Right lobe of liver (tissue), 6 donors: ENCODE measurements at regions not wholly inside any gene's neighbourhood (a gene's known extent, or its start where the extent isn't known, plus 50 kb on each side); places are given as distances from the start of the nearest gene placed in this dataset.
A peak's percentile ranks its signal among the peaks of the same experiment; 100 is the strongest.

Experiments used
- ATAC-seq, 4 donors: fragments of 200-7000 bp; cut with Tn5 transposase; one replicate each; pipeline ENCODE4 v1.9.1; 2020; ENCODE audit warnings: mild to moderate bottlenecking in 4 of 4, moderate library complexity in 4 of 4
- DNase-seq, 3 donors: peaks; one replicate each; pipeline ENCODE4 v3.0.0-alpha.2; 2020
- H3K27ac ChIP-seq, 3 donors: fragments of 200-600 bp; one replicate each; pipeline ENCODE4 v1.8.0; 2022
- H3K27me3 ChIP-seq, 2 donors: fragments of 200-600 bp; one replicate each; pipeline ENCODE4 v1.8.0; 2022
- H3K36me3 ChIP-seq, 4 donors: fragments of 200-600 bp; sonication (generic) in 1 of 4; one replicate each; pipeline versions ENCODE4 v1.5.1 to v1.8.0; 2017 to 2022; ENCODE audit warnings: control low read depth in 1 of 4
- H3K4me1 ChIP-seq, 4 donors: fragments of 200-600 bp; sonication (generic) in 1 of 4; one replicate each; pipeline versions ENCODE4 v1.5.1 to v1.8.0; 2017 to 2022; ENCODE audit warnings: control low read depth in 1 of 4
- H3K4me3 ChIP-seq, 3 donors: fragments of 200-600 bp; one replicate each; pipeline ENCODE4 v1.8.0; 2022
- H3K9me3 ChIP-seq, 4 donors: fragments of 200-600 bp; sonication (generic) in 1 of 4; one replicate each; pipeline versions ENCODE4 v1.5.1 to v1.8.0; 2017 to 2022; ENCODE audit warnings: control low read depth in 1 of 4
- CTCF ChIP-seq, 4 donors: fragments of 200-600 bp in 3 of 4; fragments of 450-650 bp in 1 of 4; IDR thresholded peaks; one replicate each; pipeline versions ENCODE4 v1.5.1 to v1.8.0; 2016 to 2022; ENCODE audit warnings: antibody characterized with exemption in 4 of 4, mild to moderate bottlenecking in 2 of 4
- POLR2A ChIP-seq: fragments of 450-650 bp; IDR thresholded peaks from one replicate; pipeline ENCODE4 v1.6.1; 2017; ENCODE audit warnings: antibody characterized with exemption, mild to moderate bottlenecking
- WGBS: methylation state at CpG from one replicate; pipeline ENCODE4 v1.1.6; 2018; ENCODE audit warnings: low coverage, low lambda C conversion rate; ENCODE audit not compliant: insufficient coverage; ENCODE audit errors: missing lambda C conversion rate; 5-methylcytosine and 5-hydroxymethylcytosine counted together
- intact Hi-C, 2 donors: fragments of 100-400 bp; cut with DNase I; formaldehyde crosslinking; loops; one replicate each; pipeline versions ENCODE4 v1.11.2 to v1.14.1; 2022
- donor health status: DM: no; HTN: yes; CAD: no.
- donor health status: DM: no; HTN: no; CAD: no.
- donor health status: DM: no; HTN: no; CAD: no.
- donor health status: DM: no; HTN: yes; CAD: no.
- donor health status: DM: no; HTN: yes; CAD: no.

GRCh38 chr9:117487555-117488175 is 72.8 kb upstream of the ASTN2 start:
- intact Hi-C loops: no loop called here
- H3K36me3 ChIP-seq: no peaks in the 10 kb centered on the region
- H3K9me3 ChIP-seq: no peaks in the 10 kb centered on the region
- H3K4me3 ChIP-seq: peak overlapping the region in 2 of 3 donors; percentile 20 to 40
- peak; percentile 93 to 98 (median 94) for ATAC-seq
- WGBS: 7% methylated on average over 6 of the region's 15 CpGs
- peak; percentile 83 to 90 (median 90) for DNase-seq
- no peak for TF ChIP-seq POLR2A
- TF ChIP-seq CTCF (IDR thresholded peaks at IDR 0.05): peak; percentile 99 to 100 (median 99)
- peak overlapping the region; percentile 71 to 86 (median 72) for H3K27ac ChIP-seq
- no peaks in the 10 kb centered on the region for H3K27me3 ChIP-seq
- peaks cover 0 to 49% (median 20%) of the 10 kb centered on the region in 4 donors for H3K4me1 ChIP-seq

GRCh38 chr9:117486426-117486825 is 71.6 kb upstream of the ASTN2 start:
- TF ChIP-seq POLR2A (no peak), CTCF (IDR thresholded peaks at IDR 0.05) (no peak)
- no peaks in the 10 kb centered on the region for H3K36me3 ChIP-seq
- WGBS: 55% methylated on average over 2 of the region's 2 CpGs
- no peak overlapping the region for H3K27ac ChIP-seq
- no peaks in the 10 kb centered on the region for H3K27me3 ChIP-seq
- H3K4me1 ChIP-seq: peaks cover 0 to 38% (median 15%) of the 10 kb centered on the region in 4 donors
- ATAC-seq (no peak), DNase-seq (no peak)
- H3K9me3 ChIP-seq: no peaks in the 10 kb centered on the region
- intact Hi-C loops: no loop called here
- H3K4me3 ChIP-seq: no peak overlapping the region

- no peak for ATAC-seq
These were observed 70.3 kb upstream of the ASTN2 start for GRCh38 chr9:117485176-117485575.

GRCh38 chr9:117480729-117481128 is 65.9 kb upstream of the ASTN2 start:
- ATAC-seq: no peak
- WGBS: 91% methylated on average over 2 of the region's 2 CpGs
- no peak overlapping the region for H3K4me3 ChIP-seq

More at GRCh38 chr9:117485176-117485575, 70.3 kb upstream of the ASTN2 start:
- peaks cover 0 to 26% (median 9%) of the 10 kb centered on the region in 4 donors for H3K4me1 ChIP-seq
- H3K27me3 ChIP-seq: no peaks in the 10 kb centered on the region
- 56% methylated on average over 1 of the region's 1 CpG for WGBS
- H3K9me3 ChIP-seq: no peaks in the 10 kb centered on the region
- intact Hi-C loops: no loop called here
- TF ChIP-seq POLR2A (no peak), CTCF (IDR thresholded peaks at IDR 0.05) (no peak)
- no peak overlapping the region for H3K27ac ChIP-seq
- H3K36me3 ChIP-seq: no peaks in the 10 kb centered on the region
- DNase-seq: no peak
- no peak overlapping the region for H3K4me3 ChIP-seq

More at GRCh38 chr9:117480729-117481128, 65.9 kb upstream of the ASTN2 start:
- Histone ChIP-seq H3K9me3 (no peaks in the 10 kb centered on the region), H3K36me3 (no peaks in the 10 kb centered on the region), H3K27me3 (no peaks in the 10 kb centered on the region), H3K4me1 (no peaks in the 10 kb centered on the region), H3K27ac (no peak overlapping the region)
- no peak for DNase-seq
- intact Hi-C loops: no loop called here
- no peak for TF ChIP-seq CTCF (IDR thresholded peaks at IDR 0.05)
- no peak for TF ChIP-seq POLR2A
